EL (cell line): ENCODE measurements at regions not wholly inside any gene's neighbourhood (a gene's known extent, or its start where the extent isn't known, plus 50 kb on each side); places are given as distances from the start of the nearest gene placed in this dataset.

ENCODE experiments used
- DNase-seq: peaks from one replicate; pipeline ENCODE4 v3.0.0-alpha.2; 2016

DNA sequence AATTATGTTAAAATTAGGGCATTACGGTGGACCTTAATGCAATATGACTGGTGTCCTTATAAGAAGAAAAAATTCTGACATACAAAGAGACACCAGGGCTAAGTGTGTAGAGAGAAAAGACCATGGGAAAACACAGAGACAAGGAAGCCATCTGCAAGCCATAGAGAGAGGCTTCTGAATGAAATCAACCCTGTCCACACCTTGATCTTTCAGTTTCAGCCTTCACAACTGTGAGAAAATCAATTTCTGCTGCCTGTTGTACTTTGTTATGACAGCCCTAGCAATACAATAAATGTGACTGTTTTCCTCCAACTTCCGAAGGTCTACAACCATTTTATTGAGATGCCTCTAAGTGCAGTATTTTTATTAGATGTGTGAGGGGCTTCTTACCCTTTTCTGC, 1407.2 kb downstream of the MRPL39 start:
- no peak for DNase-seq

DNA sequence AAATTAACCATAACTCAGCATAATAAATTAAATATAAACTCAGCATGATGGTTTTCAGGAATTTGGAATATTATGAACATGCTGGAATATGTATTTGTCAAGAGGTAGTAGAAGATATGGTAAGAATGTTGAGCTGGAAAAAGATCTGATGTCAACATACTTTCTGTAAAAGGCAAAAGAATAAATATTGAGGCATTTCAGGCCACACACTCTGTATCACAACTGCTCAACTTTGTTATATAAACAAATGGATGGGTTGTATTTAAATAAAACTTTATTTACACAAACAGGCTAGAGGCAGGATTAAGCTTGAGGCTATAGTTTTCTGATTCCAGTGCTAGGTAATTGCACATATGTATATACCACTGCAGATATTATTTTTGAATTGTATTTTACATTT, 1409.4 kb downstream of the MRPL39 start:
- no peak for DNase-seq

DNA sequence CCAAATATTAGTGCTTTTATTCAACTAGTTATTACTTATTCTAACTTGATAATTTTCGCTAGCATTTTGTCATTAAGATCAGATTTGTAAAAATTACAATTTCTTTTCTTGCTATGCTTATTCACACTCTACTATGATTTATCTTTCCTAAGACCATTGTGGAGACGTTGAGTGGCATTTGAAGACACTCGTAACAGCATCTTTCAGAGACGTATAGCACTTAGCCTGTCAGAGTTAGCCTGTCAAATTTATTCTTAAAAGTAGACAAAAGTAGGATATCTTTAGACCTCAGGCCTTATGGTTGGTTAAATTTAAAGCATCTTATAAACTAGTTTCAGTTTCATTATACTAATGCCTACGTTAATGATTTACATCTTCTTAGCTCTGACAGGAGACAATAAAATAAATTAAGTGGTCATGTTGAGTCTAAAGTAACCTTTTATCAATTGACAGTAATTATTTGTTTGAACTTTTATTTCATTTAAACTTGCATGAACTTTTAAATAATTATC, 1410.1 kb downstream of the MRPL39 start:
- DNase-seq = no peak

DNA sequence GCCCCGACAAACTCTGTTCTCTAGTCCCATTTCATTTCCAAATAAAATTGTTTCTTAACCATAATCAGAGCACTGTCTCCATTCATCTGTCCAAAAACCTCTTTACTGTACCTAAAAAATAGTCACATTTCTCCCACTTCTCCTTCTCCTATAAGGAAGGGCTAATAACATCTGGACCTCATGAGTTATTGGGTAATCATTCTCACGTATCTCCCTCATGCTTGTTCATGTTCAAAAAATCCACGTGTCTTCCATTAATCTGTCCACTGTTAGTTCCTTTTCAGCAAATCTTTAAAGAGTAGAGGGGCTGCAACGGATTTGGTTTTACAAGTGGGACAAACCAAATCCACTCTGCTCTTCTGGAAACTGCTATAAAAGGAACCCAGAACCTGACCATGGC, 1418.8 kb downstream of the MRPL39 start:
- no peak for DNase-seq

DNA sequence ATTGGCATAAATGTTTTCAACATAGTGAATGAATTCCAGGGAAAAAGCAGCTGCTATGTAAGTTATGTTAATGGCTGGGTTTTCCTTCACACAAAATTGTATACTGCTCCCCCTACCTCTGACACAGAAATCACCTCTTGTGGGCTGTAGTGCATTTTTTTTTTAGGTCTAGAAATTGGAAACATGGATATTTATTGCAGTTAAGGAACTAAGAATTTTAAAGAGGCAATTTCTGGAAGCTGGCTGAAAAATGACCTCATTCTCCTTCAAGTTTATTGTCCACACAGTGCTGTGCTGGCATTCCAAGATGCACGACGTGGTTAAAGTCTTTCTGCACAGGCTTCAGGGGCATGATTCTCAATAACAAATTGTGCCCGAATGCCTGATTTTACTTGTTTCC, 1424.2 kb downstream of the MRPL39 start:
- no peak for DNase-seq

DNA sequence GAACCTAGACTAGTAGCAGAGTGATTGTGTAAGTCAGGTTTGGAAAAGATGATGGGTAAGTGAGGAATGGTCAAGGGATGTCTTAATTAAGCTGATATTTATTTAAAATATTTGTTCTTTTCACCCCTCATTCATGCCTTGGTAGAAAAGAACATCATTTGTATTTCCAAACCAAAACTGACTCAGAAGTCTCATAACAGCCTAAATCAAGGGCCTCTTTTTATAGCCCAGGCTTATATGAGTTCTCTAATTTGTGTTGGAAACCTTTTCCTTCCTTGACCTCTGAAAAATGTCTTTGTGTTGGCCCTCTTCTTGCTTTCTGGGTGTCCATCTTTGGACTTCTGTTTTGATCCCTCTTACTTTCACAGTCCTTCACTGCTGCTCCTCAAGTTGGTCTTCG, 1428.2 kb downstream of the MRPL39 start:
- DNase-seq = no peak

DNA sequence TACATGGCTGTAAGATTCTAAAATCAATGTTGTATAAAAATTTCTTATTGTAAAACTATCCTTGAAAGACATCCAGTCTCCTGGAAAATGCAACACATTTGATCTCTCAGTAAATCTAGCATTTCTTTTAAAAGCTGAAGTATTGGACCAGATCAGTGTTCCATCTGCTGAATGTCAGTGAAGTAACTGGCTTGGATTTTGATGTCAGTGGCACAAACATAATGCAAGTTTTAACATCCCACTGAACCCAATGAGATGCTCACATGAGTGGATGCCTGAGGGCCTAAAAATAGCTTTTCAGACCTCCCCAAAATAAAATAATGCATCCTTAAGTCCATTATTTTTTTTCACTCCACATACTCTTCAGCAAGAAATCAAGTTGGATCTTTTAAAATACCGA, 1432.2 kb downstream of the MRPL39 start:
- no peak for DNase-seq

DNA sequence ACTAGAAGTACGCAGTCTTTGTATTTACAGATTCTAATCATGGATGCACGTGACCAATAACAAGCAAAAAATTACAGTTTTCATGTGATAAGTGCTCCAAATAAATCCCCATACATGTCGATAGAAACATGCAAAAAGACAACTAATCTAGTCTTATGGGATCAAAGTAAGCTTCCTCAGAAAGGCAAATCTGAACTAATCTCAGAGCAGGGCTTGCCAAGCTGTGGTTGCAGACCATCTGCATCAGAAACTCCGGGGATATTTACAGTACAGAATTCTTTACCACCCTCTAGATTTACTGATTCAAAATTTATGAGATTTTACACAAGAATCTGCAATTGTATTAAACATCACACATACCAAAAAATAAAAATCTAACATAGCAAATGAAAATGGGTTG, 1435.5 kb downstream of the MRPL39 start:
- DNase-seq = no peak

DNA sequence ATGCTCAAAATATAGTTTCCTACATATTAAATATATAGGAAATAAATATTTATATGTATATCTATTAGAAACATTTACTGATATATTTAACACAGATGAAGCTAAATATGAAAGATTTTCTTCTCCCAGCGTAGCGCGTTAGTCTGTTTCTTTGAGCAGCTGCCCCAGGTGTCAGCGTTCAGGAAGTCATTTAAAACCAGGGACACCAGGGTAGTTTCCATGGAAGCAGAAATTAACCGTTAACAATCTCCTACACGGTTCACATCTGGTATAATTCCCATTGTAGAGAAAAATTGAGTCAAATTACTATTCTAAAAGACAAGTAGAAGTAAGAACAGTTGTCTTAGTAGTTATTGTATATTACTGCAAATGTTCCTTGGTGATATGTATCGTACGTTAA, 1443.7 kb downstream of the MRPL39 start:
- no peak for DNase-seq

DNA sequence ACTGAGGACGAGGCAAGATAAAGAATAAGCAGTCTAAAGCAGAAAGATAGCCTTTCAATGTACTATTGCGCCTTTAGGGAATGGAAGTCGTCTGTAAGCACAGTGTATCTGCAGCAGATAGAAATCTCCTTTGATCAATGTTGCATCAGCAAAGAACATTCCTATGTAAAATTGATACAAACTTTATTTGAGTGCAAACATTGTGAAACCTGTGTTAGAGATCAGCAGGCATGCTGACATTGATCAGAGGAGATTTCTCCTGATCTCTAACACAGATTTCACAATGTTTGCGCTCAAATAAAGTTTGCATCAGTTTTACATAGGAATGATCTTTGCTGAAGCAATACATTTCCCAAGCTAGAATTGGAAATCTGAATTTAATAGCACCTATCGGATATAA, 1446.8 kb downstream of the MRPL39 start:
- no peak for DNase-seq

DNA sequence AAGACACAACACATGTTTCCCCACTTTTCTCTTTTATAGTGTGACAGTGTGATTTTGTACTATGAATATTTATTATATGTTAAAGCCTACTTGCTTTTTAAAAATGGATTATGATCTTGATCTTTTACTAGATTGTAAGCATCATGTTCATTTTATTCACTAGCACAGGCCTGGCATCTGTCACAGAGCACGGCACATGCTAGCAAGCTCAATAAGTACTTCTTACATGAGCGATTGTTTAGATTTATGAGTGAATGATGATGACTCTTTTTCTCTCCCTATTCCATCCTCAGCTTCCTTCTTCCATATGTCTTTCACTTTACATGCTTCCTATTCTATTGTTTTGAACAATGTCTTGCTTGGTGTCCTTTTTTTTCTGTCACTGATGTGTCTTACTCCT, 1454.1 kb downstream of the MRPL39 start:
- DNase-seq = no peak

DNA sequence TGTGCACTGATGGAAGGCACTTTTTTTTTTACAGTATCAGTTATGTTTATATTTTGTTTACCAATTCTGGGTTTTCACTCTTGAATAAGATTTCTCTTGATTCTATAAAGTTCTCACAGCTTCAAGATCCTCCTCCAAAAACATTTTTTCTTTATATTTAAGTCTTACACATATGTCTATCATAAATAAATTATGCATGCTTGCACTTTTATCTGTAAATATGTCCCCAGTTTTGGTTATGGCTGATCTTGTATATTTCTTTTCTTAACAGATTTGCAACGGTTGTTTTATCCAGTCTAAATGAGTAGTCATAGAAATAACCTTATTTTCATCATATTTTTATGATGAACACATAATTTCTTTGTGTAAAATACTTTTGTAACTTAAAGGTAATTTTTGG, 1456.5 kb downstream of the MRPL39 start:
- no peak for DNase-seq

DNA sequence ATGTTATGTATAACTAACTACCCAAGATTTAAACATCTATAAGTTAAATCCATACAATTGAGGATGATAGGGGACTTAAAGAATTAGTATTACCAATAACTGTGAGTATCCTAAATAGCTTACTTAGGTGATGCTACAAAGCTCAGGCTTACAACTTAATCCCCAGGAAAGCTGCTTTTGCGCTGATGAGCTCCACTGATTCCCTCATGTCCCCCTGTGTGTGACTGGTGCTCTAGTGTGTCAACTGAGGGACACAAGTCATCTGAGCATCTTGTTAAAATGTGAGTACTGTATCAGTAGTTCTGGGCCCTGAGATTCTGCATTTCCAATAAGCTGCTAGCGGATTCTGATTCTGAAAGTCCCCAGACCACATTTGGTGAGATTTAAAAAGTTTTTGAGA, 1458.8 kb downstream of the MRPL39 start:
- DNase-seq = no peak

DNA sequence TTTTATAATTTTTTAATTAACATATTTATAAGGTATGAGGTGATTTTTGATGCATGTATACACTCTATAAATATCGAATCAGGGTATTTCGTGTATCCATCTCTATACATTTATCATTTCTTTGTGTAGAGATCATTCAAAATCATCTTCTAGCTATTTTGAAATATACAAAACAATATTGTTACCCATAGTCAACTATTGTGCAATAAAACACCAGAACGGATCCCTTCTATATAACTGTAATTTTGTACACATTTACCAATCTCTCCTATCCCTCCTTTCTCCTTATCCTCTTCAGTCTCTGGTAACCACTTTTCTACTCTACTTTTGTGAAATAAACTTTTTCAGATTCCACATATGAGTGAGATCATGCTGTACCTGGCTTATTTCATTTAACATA, 1459.6 kb downstream of the MRPL39 start:
- DNase-seq = no peak

DNA sequence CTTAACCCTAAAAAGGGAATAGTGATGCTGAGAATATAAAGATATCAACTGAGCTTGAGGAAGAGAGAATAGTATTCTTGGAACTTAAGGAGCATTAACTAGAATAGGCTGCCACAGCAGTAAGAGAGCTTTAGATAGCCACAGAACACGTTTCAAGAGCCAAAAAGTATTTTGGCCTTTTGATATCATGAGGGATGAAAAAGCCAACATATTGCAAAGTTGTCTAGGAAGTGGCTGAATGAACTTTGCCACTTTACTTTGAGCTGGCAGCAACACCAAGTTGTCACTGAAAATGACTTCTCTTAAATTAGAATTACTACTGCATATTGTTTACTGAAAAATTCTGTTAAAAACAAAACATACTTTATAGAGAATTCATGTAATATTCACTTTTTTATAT, 1476.2 kb downstream of the MRPL39 start:
- DNase-seq = no peak

DNA sequence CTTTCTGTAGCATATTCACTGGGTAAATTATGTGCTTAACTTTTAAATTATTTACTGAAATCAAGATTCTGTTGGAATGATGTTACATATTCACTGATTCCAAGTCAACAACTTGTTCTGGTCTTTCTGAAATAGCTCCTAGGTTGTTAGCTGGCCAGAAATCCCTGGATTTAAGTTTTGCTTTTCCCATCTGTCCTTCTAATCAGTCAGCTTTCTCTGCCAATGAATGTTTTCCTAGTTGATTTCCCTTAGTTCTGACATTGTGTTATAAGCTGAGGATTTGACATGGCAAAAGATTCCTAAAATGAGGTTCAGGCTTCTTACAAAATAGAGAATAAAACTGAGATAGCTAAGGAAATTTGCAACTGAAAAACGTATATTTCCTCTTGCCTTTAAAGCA, 1479.6 kb downstream of the MRPL39 start:
- DNase-seq = no peak

DNA sequence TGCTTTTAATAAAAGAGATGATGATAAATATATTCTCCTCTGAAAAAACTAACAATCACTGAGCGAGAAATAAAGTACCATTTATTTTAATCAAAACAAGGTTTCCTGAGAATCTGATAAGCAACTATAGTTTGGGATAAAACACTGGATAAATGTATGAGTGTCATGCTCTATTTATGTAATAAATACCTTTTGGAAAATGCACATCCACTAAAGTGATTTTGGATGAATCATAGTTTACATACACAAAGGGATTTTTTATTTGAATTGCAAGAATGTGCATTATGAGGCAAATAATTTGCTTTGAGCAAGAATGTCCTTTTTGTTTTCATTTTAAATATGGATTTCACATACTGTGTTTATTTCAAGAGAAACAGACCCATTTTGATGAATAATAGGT, 1483.5 kb downstream of the MRPL39 start:
- DNase-seq = no peak

DNA sequence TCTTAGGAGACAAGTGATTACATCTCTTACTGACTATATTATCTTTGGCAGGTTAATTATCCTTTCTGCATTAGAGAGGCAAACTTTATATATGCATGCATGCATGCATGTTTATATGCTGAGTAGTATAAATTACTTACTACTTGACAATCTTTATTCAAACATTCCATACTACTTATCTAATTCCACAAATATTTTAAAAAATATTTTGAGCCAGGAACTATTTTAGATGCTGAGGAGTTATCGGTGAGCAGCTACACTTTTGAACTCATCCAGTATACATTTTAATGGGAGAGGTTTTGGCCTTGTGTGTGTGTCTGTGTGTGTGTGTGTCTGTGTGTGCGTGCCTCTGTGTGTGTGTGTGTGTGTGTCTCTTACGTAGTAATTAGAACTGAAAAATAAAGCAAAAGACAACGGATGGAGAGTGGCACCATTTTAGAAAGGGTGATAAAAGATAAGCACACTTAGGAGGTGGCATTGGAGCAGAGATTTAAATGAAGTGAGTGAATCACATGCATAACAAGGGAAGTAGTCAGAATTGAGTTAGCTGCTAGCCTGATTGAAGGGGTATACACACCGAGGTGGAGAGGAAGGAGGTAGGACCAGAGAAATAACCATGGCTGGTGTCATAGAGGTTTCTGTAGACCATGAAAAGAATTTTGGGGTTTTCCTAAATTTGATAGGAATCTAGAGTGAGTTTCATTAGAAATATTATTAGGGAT, 1488.4 kb downstream of the MRPL39 start:
- DNase-seq = no peak

DNA sequence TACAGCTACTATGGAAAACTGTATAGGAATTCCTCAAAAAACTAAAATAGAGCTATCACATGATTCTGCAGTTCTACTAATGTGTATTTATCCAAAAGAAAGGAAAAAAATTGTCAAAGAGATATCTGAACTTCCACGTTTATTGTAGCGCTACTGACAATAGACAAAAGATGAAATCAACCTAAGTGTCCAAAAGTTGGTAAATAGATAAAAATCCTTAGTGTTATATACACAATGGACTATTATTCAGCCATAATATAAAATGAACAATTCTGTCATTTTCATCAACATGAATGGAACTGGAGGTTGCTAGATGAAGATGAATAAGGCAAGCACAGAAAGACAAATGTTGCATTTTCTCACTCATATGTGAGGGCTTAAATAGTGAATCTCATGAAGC, 1492.1 kb downstream of the MRPL39 start:
- no peak for DNase-seq

DNA sequence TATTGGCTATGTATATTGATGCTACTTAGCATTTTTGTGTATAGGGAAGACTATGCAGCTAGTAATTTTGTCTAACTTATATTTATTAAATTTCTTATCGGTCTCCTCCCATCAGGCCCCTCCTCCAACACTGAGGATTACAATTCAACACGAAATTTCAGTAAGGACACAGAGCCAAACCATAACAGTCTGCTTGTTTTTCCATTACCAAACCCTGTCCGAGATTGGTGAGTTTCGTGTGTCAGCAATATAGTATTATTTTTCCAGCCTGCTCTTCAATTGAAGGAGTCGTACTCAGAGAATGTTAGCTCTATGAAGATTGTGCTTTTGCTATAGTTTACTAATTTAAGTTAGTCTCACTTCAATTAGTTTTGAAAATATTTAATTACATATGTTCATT, 1495.3 kb downstream of the MRPL39 start:
- DNase-seq = no peak

DNA sequence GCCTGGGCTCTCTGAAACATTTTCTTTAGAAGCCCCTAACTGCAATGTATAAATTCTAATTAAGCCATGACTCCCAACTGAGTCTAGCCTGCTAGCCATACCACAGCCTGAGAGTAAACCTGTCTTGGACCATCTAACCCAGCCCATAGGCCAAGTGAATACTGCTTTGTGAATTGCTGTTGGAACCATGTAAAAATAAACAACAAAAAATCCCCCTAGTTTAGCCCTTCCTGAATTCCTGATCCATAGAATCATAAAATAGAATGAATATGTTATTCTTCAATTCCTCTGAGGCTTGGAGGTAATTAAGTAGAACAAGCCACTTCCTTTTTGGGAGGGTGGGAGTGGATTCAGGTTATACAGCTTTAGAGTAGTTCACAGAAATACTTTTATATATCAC, 1496.4 kb downstream of the MRPL39 start:
- no peak for DNase-seq

DNA sequence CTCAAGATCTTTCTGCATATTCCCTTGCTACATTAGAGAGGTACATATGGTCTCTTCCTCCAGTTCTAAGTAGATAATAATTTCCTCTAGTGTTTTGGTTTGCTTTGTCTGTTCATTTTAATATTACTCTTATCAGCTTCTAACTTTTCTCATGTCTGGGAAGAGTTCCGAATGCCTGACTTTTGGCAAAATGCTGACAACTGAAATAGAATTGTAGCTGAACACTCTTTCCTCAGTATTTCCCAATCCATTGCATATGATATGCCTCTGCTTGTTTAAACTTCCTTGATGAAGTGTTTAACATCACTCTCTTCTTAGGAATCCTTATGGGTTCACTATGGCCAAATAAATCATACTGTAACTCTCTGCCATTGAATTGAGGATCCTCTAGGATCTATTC, 1510.1 kb downstream of the MRPL39 start:
- no peak for DNase-seq

DNA sequence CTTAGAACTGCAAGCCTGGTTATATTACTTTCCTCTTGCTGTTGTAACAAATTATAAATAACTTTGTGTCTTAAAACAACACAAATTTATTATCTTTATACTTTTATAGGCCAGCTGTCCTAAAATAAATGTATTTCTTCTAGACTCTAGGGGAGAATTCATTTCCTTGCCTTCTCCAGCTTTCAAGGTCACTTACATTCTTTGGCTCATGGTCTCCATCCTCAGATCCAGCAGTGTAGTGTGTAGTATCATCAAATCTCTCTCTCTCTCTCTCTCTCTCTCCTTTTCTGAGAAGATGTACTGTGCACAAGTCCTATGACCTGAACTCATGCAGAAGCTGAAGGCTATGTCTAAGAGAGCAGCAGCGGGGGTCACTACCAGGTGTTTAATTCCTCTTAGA, 1510.6 kb downstream of the MRPL39 start:
- no peak for DNase-seq

DNA sequence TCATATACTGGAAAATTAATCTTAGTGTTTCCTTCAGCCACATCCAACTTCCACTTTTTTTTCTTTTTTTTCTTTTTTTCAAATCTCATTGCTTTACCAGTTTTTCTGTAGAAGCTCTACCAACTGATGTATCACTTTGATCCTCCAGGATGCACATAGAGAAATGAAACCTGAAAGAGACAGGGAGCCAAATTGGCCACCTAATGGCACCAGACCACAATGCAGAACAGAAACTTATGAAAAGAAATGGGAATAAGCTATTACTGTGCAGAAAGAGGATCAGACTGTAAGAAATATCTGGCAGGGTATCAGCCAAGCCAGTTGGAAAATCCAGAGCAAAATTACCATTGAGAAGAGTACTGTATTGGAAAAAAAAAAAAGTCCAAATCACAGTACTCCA, 1514.2 kb downstream of the MRPL39 start:
- DNase-seq = no peak

DNA sequence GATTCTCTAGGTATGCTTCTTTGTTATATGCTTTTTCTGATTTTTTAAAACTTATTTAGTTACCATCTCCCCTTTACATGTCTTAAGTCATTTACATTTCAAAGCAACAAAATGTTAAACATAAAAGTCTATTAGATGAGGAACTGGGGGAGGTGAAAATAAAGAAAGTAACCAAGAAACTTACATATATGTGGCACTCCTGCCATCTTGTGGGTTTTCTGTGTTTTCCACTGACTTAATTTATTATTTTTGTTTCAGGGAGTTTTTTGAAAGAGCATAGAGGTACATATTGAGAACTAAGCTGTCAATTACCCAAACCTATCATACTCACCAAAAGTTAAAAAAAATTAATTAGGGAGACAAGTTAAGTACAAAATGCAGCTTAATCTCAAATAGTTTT, 1531.1 kb downstream of the MRPL39 start:
- no peak for DNase-seq

DNA sequence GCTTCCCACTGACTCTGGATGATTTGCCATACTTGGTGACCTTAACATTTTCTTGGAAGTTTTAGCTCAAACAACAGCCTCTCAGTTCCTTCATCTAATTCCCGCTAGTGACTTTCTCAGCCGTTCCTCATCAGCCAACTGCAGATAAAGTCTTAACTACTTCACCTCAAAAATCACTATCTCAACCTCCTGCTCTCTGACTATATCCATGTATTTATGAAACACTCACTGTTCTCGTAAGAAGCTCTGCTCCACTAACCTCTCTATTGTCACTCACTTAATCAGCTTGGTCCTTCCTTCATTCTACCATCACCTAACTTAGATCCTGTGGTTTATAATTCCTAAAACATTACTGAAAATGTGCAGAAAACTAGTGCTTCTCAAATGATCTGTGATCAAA, 1551.6 kb downstream of the MRPL39 start:
- no peak for DNase-seq
